Ishikawa (cell line): ENCODE measurements at regions not wholly inside any gene's neighbourhood (a gene's known extent, or its start where the extent isn't known, plus 50 kb on each side); places are given as distances from the start of the nearest gene placed in this dataset.

Experiments
- CEBPB ChIP-seq: IDR thresholded peaks from 2 replicates; pipeline ENCODE4 v1.6.1; 2012
- CREB1 ChIP-seq: IDR thresholded peaks from 2 replicates; pipeline ENCODE4 v1.6.1; 2012; ENCODE audit warnings: low read depth
- EGR1 ChIP-seq: IDR thresholded peaks from 2 replicates; pipeline ENCODE4 v1.6.1; 2012
- EP300 ChIP-seq: IDR thresholded peaks from 2 replicates; pipeline ENCODE4 v1.6.1; 2012; ENCODE audit warnings: borderline replicate concordance
- FOXM1 ChIP-seq: IDR thresholded peaks from 2 replicates; pipeline ENCODE4 v1.6.1; 2012; ENCODE audit warnings: low read depth, borderline replicate concordance
- MAX ChIP-seq: IDR thresholded peaks from 2 replicates; pipeline ENCODE4 v1.6.1; 2012
- NFIC ChIP-seq: IDR thresholded peaks from 2 replicates; pipeline ENCODE4 v1.6.1; 2012
- RAD21 ChIP-seq: IDR thresholded peaks from 2 replicates; pipeline ENCODE4 v1.6.1; 2012; ENCODE audit warnings: low read depth
- REST ChIP-seq: IDR thresholded peaks from 2 replicates; pipeline ENCODE4 v1.6.1; 2012; ENCODE audit warnings: low read depth, mild to moderate bottlenecking
- TAF1 ChIP-seq: IDR thresholded peaks from 2 replicates; pipeline ENCODE4 v1.6.1; 2012; ENCODE audit warnings: low read depth, mild to moderate bottlenecking
- TCF12 ChIP-seq: IDR thresholded peaks from 2 replicates; pipeline ENCODE4 v1.6.1; 2012; ENCODE audit warnings: low read depth
- TEAD4 ChIP-seq: IDR thresholded peaks from 2 replicates; pipeline ENCODE4 v1.6.1; 2012
- USF1 ChIP-seq: IDR thresholded peaks from 2 replicates; pipeline ENCODE4 v1.6.1; 2012
- YY1 ChIP-seq: IDR thresholded peaks from 2 replicates; pipeline ENCODE4 v1.6.1; 2012; ENCODE audit warnings: low read depth
- ZBTB7A ChIP-seq: IDR thresholded peaks from 2 replicates; pipeline ENCODE4 v1.6.1; 2012; ENCODE audit warnings: low read depth

GRCh38 chr5:144979516-144980264 is 809.0 kb downstream of the KCTD16 start:
- TF ChIP-seq CREB1 (no peak), EGR1 (no peak), MAX (no peak), YY1 (no peak), TCF12 (no peak), NFIC (no peak), TAF1 (no peak), ZBTB7A (no peak), USF1 (no peak), CEBPB (no peak)

- TF ChIP-seq MAX (no peak), TAF1 (no peak), RAD21 (no peak), CREB1 (no peak), CEBPB (no peak), EP300 (no peak), YY1 (no peak)
Observed at GRCh38 chr5:144972317-144972716, 801.6 kb downstream of the KCTD16 start.

GRCh38 chr5:144971108-144971850 is 800.6 kb downstream of the KCTD16 start:
- TF ChIP-seq EP300 (no peak), MAX (no peak), REST (no peak), TAF1 (no peak), EGR1 (no peak), CREB1 (no peak), USF1 (no peak), RAD21 (no peak), ZBTB7A (no peak), TCF12 (no peak), CEBPB (no peak), YY1 (no peak), NFIC (no peak), TEAD4 (no peak), FOXM1 (no peak)

- no peak for TF ChIP-seq FOXM1
- TF ChIP-seq RAD21, result no peak
- no peak for TF ChIP-seq EP300
- no peak for TF ChIP-seq TAF1
- TF ChIP-seq REST, result no peak
- no peak for TF ChIP-seq MAX
- TF ChIP-seq NFIC, result no peak
- no peak for TF ChIP-seq TCF12
- TF ChIP-seq CEBPB, result no peak
- no peak for TF ChIP-seq ZBTB7A
- TF ChIP-seq YY1, result no peak
- TF ChIP-seq TEAD4, result no peak
- no peak for TF ChIP-seq USF1
- TF ChIP-seq EGR1, result no peak
- TF ChIP-seq CREB1, result no peak
Observed at GRCh38 chr5:144960296-144960695, 789.6 kb downstream of the KCTD16 start.

GRCh38 chr5:144958002-144958401 is 787.3 kb downstream of the KCTD16 start:
- TF ChIP-seq TAF1 (no peak), CREB1 (no peak), FOXM1 (no peak), TCF12 (no peak), USF1 (no peak), EP300 (no peak)
